ENCODE measurements at regions not wholly inside any gene's neighbourhood (a gene's known extent, or its start where the extent isn't known, plus 50 kb on each side); places are given as distances from the start of the nearest gene placed in this dataset.

GRCh38 chr6:157760589-157761330 is 62.3 kb upstream of the SNX9 start:
- H3K9me3 ChIP-seq: no peaks in the 10 kb centered on the region
- no peak for TF ChIP-seq CTCF (IDR thresholded peaks at IDR 0.05)
- no peak for TF ChIP-seq POLR2A (IDR thresholded peaks at IDR 0.05)
- DNase-seq: peak; percentile 42 to 67
- peaks cover 23 to 60% of the 10 kb centered on the region in 2 donors for H3K4me1 ChIP-seq
- no peaks in the 10 kb centered on the region for H3K36me3 ChIP-seq
- intact Hi-C loops (cut with DNase I; ENCODE audit: low total_unique reads): no loop called here
- H3K27ac ChIP-seq: peak overlapping the region; percentile 88 to 91
- no peak overlapping the region for H3K4me3 ChIP-seq
- H3K27me3 ChIP-seq: no peaks in the 10 kb centered on the region

GRCh38 chr6:157761331-157761921 is 61.6 kb upstream of the SNX9 start:
- H3K4me3 ChIP-seq: no peak overlapping the region
- no peaks in the 10 kb centered on the region for H3K9me3 ChIP-seq
- peak overlapping the region; percentile 88 to 91 for H3K27ac ChIP-seq
- TF ChIP-seq CTCF (IDR thresholded peaks at IDR 0.05): no peak
- no peak for TF ChIP-seq POLR2A (IDR thresholded peaks at IDR 0.05)
- H3K36me3 ChIP-seq: no peaks in the 10 kb centered on the region
- peak in 1 of 2 donors; percentile 30 for DNase-seq
- no peaks in the 10 kb centered on the region for H3K27me3 ChIP-seq
- intact Hi-C loops (cut with DNase I; ENCODE audit: low total_unique reads): no loop called here
- H3K4me1 ChIP-seq: peaks cover 23 to 60% of the 10 kb centered on the region in 2 donors

GRCh38 chr6:157761926-157762325 is 61.1 kb upstream of the SNX9 start:
- H3K9me3 ChIP-seq: no peaks in the 10 kb centered on the region
- TF ChIP-seq POLR2A (IDR thresholded peaks at IDR 0.05) (no peak), CTCF (IDR thresholded peaks at IDR 0.05) (no peak)
- no peak overlapping the region for H3K4me3 ChIP-seq
- intact Hi-C loops (cut with DNase I; ENCODE audit: low total_unique reads): no loop called here
- H3K36me3 ChIP-seq: no peaks in the 10 kb centered on the region
- peak overlapping the region; percentile 88 to 91 for H3K27ac ChIP-seq
- H3K4me1 ChIP-seq: peaks cover 23 to 60% of the 10 kb centered on the region in 2 donors
- no peaks in the 10 kb centered on the region for H3K27me3 ChIP-seq
- no peak for DNase-seq

- no peak for DNase-seq
- Histone ChIP-seq H3K27ac (peak overlapping the region; percentile 88 to 91), H3K4me1 (peaks cover 23 to 56% of the 10 kb centered on the region in 2 donors), H3K27me3 (no peaks in the 10 kb centered on the region), H3K9me3 (no peaks in the 10 kb centered on the region), H3K4me3 (no peak overlapping the region), H3K36me3 (no peaks in the 10 kb centered on the region)
- intact Hi-C loops (cut with DNase I; ENCODE audit: low total_unique reads): no loop called here
- TF ChIP-seq CTCF (IDR thresholded peaks at IDR 0.05): no peak
- TF ChIP-seq POLR2A (IDR thresholded peaks at IDR 0.05): no peak
These were observed 60.4 kb upstream of the SNX9 start for GRCh38 chr6:157762636-157763035.

GRCh38 chr6:157763129-157763903 is 59.7 kb upstream of the SNX9 start:
- no peak for TF ChIP-seq CTCF (IDR thresholded peaks at IDR 0.05)
- no peak for TF ChIP-seq POLR2A (IDR thresholded peaks at IDR 0.05)
- Histone ChIP-seq H3K9me3 (no peaks in the 10 kb centered on the region), H3K36me3 (no peaks in the 10 kb centered on the region), H3K27ac (peak overlapping the region; percentile 88 to 91), H3K4me1 (peaks cover 23 to 56% of the 10 kb centered on the region in 2 donors), H3K27me3 (no peaks in the 10 kb centered on the region), H3K4me3 (no peak overlapping the region)
- intact Hi-C loops (cut with DNase I; ENCODE audit: low total_unique reads): no loop called here
- DNase-seq: peak; percentile 65 to 73

All from uterus (tissue), 3 donors.